GM18505 (cell line): ENCODE measurements at regions not wholly inside any gene's neighbourhood (a gene's known extent, or its start where the extent isn't known, plus 50 kb on each side); places are given as distances from the start of the nearest gene placed in this dataset.
A peak's percentile ranks its signal among the peaks of the same experiment; 100 is the strongest.

Experiments used
- ATAC-seq: cut with Tn5 transposase; IDR thresholded peaks from one replicate; pipeline ENCODE4 v1.9.1; 2021; ENCODE audit not compliant: unreplicated experiment
- POLR2A ChIP-seq: IDR thresholded peaks from 4 replicates; pipeline ENCODE4 v1.6.1; 2011; ENCODE audit warnings: borderline replicate concordance; ENCODE audit not compliant: insufficient read depth, insufficient read length; ENCODE audit errors: extremely low read depth

DNA sequence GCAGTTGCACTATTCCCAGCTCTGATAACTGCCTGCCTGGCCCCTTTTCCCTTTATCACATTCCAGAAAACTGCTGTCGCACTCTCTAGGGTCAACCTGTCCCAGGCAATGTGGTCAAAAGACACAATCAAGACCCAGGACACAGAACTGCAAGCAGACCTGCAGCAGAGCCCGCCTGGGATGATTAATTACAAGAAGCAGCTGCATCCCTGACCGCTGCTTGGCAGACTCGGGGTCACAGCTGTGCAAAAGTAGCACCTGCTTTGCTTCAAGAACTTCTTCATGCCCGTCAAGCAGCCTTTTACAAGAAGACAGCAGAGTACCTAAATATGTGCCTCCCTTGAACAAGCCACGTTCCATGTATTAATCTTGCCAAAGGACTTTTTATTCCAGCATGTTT, 120.0 kb upstream of the ST8SIA2 start:
- TF ChIP-seq POLR2A: no peak
- ATAC-seq: no peak

DNA sequence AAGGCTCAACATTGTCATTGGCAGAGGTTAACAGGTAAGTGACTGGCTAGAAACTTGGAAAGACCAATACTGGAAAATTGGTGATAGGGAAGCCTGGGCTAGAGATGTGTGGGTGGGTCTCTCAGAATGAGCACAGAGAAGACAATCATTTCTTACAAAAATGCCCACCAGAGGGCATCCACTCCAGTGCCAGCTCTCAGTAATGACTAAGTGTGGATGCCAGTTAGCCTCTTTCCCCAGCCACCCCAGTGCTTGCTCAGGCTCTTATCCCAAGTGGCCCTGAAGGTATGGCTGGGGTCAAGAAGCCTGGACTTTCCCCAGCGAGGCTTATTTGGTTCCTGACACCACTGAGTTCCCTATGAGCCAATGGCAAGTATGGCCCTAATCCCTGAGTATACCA, 115.9 kb upstream of the ST8SIA2 start:
- no peak for TF ChIP-seq POLR2A
- no peak for ATAC-seq

DNA sequence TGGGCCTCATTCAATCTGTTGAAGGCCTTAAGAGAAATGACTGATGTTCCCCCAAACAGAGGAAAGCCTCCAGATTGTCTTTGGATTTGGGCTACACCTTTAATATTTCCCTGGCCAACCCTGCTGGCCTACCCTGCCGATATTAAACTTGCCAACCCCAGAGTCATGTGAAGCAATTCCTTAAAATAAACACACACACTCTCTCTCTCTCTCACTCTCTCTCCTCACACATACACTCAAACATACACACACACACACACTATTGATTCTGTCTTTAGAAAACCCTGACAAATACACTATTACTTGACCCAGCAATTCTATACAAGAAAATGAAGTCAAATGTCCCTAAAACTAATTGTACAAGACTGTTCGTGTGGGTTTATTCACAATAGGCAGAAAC, 109.9 kb upstream of the ST8SIA2 start:
- no peak for TF ChIP-seq POLR2A
- ATAC-seq: no peak

- no peak for TF ChIP-seq POLR2A
- ATAC-seq: peak; percentile 78
These were observed 104.9 kb upstream of the ST8SIA2 start for GRCh38 chr15:92288755-92289154.

GRCh38 chr15:92289733-92290132, 103.9 kb upstream of the ST8SIA2 start:
- no peak for TF ChIP-seq POLR2A
- no peak for ATAC-seq

DNA sequence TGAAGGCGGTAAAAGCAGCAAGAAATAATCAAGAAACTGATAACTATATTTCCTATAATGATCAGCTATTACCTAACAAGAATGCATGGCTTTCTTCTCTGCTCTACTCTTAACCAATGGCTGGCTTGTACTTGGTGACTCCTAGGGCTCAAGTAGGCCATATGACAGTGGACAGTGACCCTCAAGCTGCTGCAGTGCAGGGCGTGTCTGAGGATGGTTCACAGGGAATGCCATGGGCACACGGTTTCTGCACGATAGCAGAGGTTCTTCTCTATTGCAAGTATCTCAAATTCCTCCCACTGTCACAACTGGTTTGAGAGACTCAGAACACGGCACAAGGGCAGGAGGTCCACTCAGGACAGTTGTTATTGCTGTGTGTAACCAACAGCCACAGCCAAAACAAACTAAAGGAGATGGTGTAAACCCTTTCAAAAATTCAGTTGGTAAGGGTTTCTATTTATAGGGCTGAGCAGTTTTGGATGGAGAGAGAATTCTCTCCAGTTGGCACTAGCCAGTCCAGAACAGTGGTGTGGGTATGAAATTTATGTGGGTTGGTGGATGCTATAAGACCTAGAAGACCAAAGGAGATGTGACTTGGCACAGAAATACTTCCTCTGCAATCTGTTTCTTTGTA, 103.2 kb upstream of the ST8SIA2 start:
- TF ChIP-seq POLR2A: no peak
- ATAC-seq: no peak

DNA sequence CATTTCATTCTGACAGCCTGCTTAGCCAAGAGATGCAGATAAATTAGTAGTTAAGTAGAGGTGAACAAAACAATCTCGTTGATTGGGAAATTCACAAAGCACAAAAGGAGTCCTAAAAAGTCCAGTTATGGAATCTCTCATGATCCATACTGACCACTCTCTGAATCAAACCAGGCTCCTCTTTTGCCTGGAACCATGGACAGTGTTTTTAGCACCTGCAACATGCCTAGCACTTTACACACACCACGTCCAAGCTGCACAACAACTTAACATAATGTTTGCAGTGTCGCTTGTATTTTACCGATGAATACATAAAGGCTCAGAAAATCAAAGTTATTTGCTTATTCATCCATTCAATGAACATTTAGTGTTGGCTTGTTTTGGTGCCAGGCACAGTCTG, 101.8 kb upstream of the ST8SIA2 start:
- no peak for ATAC-seq
- TF ChIP-seq POLR2A: no peak

DNA sequence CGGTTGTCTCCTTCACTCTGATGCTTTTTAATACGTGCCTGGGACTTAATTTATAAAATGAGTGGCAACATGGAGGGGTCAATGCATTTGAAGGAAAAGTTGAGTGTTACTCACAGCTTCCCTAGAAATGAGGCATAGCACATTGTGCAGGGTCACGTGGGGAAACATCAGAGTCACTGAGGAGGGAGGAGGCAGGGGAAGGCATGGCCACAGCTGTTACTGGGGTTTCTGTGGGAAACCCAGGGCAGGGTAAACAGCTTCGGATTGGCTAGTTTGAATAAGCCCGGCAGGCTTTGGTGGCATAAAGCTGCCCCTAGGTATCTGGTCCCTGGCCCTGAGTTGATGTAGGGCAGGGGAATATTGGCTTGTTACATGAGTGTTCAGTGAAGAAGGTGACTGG, 98.9 kb upstream of the ST8SIA2 start:
- no peak for ATAC-seq
- no peak for TF ChIP-seq POLR2A

DNA sequence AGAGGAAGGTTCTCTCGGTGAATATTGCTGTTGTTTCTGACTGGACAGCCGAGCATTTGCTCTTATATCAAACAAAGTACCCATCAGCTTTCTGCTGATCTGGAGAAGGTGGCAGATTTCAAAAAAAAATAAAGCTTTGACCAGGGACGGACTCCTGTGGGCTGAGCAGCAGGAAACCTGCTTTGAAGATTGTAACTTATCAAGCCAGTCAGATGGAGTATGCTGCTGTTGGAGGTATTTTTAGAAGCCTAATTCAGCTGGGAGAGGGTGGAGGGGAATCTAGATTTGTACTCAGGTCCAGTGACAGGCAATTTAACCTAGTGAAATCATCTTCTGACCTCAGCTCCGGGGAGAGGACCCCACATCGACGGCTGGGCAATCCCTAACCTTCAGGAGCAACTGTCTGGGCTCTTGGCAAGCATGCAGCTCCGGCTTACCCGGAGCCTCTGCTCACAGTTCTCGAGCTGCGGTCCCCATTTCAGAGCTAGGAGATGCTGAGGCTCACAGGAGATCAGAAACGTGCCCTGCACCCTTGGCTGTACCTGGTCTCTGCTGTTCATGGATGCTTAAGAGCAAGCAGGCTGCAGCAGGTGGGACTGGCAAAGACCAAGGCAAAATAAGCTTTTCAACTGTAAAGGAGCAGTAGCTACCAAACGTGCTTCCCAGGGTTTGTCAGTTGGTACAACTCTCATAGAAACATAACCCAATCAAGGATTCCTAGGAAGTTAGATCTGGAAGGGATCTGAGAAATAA, 89.3 kb upstream of the ST8SIA2 start:
- no peak for ATAC-seq
- no peak for TF ChIP-seq POLR2A

DNA sequence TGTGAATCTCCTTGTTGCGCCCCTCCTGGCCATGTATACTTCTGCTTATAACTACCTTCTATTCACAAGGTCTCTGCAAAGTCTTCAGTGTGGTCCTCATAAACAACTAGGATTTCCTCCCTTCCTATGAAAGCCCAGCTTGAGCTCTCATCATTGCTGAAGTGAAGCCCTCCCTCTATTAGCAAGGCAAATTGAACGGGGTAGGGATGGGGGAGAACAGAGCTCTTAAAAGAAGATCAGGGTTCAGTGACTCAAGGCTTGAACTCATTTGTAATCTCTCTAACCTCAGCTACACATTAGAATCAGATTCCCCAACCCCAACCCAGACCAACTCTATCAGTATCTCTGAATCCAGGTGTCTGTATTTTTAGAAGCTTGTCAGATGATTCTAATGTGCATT, 88.3 kb upstream of the ST8SIA2 start:
- no peak for ATAC-seq
- no peak for TF ChIP-seq POLR2A

- TF ChIP-seq POLR2A: no peak
- no peak for ATAC-seq
These were observed 87.0 kb upstream of the ST8SIA2 start for GRCh38 chr15:92306663-92307062.

DNA sequence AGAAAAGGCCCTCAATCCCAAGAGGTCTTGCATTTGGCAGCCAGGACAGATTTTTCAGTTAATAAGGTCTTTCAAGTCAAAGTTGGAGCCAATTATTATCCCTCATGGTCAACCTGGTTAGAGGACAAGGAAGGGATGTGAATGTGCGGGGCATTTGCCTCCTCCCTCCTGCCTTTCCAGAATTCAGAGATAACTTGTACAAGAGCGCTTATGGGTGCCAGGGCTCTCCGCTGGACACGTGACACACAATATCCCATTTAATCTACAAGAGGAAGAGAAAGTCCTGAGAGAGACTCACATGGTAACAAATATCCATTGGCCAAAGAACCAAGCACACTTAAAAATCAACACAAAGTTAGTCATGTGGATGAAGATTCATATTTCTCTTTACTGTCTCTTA, 78.5 kb upstream of the ST8SIA2 start:
- no peak for TF ChIP-seq POLR2A
- ATAC-seq: no peak

DNA sequence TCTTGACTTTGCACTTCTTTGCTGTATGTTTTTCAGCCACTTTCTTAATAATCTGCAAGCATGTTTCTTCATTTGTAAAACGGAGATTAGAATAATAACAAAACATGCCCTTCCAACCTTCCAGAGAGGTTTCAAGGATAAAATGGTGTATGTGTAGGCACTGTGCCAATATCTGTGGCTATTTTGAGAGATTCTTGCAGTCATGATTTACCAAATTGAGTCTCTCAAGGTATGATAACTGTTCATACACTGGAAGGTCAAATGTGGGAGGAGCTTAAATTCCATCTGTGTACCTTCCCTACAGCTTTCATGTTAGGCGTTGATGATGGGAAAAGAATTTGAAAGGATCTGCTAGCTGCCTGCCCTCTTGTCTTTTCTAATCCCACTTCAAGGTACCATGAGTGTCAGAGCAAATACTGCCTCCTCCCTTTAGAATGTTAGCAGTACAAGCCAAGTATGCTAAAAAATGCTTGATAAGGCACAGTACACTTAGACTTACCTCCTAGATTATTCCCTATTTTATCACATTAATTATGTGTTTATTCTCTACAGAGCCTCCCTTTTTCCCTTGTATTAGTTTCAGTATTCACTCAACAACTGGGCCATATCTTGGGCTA, 78.0 kb upstream of the ST8SIA2 start:
- no peak for TF ChIP-seq POLR2A

More for the DNA sequence above, 78.0 kb upstream of the ST8SIA2 start:
- no peak for ATAC-seq
